Rectal smooth muscle tissue (tissue), 1 donor: ENCODE measurements at regions not wholly inside any gene's neighbourhood (a gene's known extent, or its start where the extent isn't known, plus 50 kb on each side); places are given as distances from the start of the nearest gene placed in this dataset.

ENCODE experiments used
- H3K27ac ChIP-seq: one replicate; pipeline ENCODE4 v1.7.0; 2013; ENCODE audit warnings: low read depth, low read length, inconsistent platforms
- H3K27me3 ChIP-seq: one replicate; pipeline ENCODE4 v1.7.0; 2013; ENCODE audit warnings: low read length; ENCODE audit not compliant: control insufficient read depth, insufficient read depth
- H3K36me3 ChIP-seq: one replicate; pipeline ENCODE4 v1.7.0; 2013; ENCODE audit warnings: low read length; ENCODE audit not compliant: control insufficient read depth, insufficient read depth
- H3K4me1 ChIP-seq: one replicate; pipeline ENCODE4 v1.7.0; 2013; ENCODE audit warnings: low read length; ENCODE audit not compliant: control insufficient read depth, insufficient read depth
- H3K4me3 ChIP-seq: one replicate; pipeline ENCODE4 v1.7.0; 2013; ENCODE audit warnings: low read length
- H3K9ac ChIP-seq: one replicate; pipeline ENCODE4 v1.7.0; 2013; ENCODE audit warnings: low read length

DNA sequence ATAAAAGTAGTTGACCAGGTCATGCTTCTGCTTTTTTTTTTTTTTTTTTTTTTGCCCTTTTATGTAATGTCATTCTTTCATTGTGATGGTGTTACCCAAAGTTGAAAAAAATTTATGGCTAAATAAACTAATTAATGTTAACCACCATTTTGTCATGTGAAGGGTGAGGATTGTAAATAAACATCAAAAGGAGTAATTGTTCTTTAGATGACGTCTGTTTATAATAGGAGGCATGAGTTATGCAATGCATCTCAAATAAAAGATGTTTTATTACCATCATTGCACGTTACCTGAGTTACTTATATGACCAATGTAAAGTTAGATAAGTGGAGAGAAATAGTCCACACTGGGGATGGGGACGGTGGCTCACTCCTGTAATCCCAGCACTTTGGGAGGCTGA lies 349.9 kb upstream of the PDE3A start:
- Histone ChIP-seq H3K27ac (no peak overlapping the region), H3K36me3 (no peaks in the 10 kb centered on the region), H3K4me3 (no peak overlapping the region), H3K4me1 (no peaks in the 10 kb centered on the region), H3K9ac (no peak overlapping the region), H3K27me3 (no peaks in the 10 kb centered on the region)

DNA sequence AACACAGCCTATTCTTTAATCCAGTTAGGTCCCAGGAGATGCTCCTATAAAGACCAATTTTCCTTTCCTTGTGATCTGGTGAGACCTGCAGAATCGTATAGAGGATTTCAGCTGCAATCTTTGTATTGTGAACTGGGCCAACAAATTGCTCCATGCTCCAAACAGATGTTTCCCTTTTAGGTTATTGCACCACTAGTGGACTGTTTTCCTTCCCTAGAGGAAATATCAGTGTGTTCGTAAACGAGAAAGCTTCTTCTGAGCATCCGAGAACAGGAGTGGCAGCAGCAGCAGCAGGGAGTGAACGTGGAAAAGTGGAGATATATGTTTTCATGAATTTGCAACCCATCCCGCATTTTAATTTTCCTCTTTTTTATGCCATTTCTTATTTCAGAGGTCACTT lies 344.1 kb upstream of the PDE3A start:
- no peak overlapping the region for H3K4me3 ChIP-seq
- no peak overlapping the region for H3K27ac ChIP-seq
- H3K4me1 ChIP-seq: no peaks in the 10 kb centered on the region
- H3K27me3 ChIP-seq: no peaks in the 10 kb centered on the region
- H3K36me3 ChIP-seq: no peaks in the 10 kb centered on the region
- no peak overlapping the region for H3K9ac ChIP-seq

DNA sequence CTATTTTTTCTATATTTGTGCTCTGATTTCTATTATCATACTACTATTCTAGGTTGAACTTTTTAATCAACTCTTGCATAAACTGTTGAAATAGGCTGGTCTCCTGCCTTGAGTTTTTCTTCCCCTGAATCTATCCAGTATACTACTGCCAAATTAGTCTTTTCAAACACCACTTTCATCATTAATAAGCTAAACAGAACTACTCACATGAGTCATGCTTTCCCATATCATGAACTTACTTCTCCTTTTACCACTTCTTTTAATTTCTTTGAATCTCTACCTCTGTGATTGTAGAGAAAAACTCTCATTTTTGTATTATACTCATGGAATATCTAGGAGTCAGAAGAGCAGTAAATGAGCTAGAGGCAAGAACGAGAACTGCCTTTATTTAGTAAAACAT lies 340.3 kb upstream of the PDE3A start:
- no peaks in the 10 kb centered on the region for H3K27me3 ChIP-seq
- H3K4me3 ChIP-seq: no peak overlapping the region
- H3K36me3 ChIP-seq: no peaks in the 10 kb centered on the region
- H3K27ac ChIP-seq: no peak overlapping the region
- H3K9ac ChIP-seq: no peak overlapping the region
- no peaks in the 10 kb centered on the region for H3K4me1 ChIP-seq

DNA sequence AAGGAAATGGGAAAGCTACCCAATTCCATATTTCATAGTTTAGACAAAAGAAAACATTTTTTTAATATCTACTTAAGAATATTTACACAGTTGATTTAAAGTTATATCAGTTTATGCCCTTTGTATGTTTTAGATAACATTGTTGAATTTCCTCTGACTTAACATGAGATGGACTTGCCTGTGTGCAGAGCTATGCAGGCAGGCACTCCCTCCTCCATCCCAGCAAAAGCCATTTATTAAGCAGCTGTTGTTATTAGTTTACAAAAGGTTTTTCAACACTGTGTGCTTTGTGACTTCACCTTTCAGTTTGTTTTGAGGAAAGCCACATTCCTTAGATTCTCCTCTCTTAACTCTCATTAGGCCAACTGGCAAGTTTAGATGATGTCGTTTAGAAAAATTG lies 337.5 kb upstream of the PDE3A start:
- H3K9ac ChIP-seq: no peak overlapping the region
- no peak overlapping the region for H3K27ac ChIP-seq
- H3K27me3 ChIP-seq: no peaks in the 10 kb centered on the region
- no peaks in the 10 kb centered on the region for H3K4me1 ChIP-seq
- no peak overlapping the region for H3K4me3 ChIP-seq
- no peaks in the 10 kb centered on the region for H3K36me3 ChIP-seq

DNA sequence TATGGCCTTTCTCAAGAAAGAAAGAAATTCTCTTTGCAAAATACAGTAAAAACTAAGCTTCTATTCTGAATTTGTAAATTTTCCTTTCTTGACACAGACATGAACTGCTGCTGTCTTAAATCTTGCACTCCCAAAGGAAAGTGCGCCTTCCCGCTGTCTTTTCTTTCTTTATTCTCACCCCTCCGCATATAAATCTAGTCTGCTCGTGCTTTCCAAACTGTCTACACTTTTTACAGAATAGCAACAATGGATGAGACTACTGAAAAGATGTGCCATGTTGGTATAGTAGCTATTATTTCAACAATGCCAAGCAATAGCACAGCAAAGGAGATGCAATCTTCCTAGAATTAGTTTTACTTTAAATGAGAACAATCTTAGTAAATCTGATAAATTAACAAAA lies 328.8 kb upstream of the PDE3A start:
- no peak overlapping the region for H3K9ac ChIP-seq
- H3K4me1 ChIP-seq: peaks cover 2% of the 10 kb centered on the region
- H3K27ac ChIP-seq: no peak overlapping the region
- H3K36me3 ChIP-seq: no peaks in the 10 kb centered on the region
- H3K4me3 ChIP-seq: no peak overlapping the region
- H3K27me3 ChIP-seq: no peaks in the 10 kb centered on the region

DNA sequence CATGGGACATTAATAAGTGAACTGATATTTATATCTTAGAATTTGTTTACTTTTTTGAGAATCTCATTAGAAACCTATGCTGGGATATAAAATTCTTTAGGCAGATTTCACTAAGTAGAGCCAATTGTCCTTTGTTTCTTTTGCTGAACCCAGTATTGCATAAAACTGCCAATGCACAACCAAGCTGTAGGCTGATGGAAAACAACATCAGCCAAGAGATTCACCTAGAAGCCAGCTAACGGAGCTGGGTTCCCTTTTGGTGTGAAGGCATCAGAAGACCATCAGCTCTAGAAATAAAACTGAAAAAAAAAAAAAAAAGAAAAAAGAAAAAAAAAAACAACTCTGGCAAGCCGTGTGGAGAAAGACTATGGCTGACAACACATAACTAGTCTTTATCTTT lies 328.2 kb upstream of the PDE3A start:
- H3K4me3 ChIP-seq: no peak overlapping the region
- no peak overlapping the region for H3K27ac ChIP-seq
- H3K4me1 ChIP-seq: peaks cover 2% of the 10 kb centered on the region

DNA sequence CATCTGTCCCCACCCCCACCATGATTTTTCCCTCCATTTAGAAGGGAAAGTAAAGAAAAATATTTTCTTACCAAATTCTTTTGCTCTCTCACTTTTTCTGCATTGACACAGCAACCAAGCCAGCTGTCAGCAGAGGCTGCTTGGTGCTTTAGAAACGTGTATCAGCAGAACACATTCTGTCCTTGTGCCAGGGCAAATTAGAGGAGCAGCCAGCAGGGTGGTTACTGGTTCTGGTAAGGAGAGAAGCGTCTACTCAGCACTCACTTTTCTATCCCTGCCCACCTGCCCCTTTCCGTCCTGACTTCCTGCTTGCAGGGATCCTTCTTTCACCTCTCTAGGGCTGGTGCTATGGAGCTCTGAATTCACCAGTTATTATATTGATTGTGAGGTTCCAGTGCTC lies 327.5 kb upstream of the PDE3A start:
- H3K27me3 ChIP-seq: no peaks in the 10 kb centered on the region
- H3K9ac ChIP-seq: no peak overlapping the region
- peak overlapping the region; percentile 39 for H3K27ac ChIP-seq
- no peak overlapping the region for H3K4me3 ChIP-seq
- peaks cover 2% of the 10 kb centered on the region for H3K4me1 ChIP-seq
- no peaks in the 10 kb centered on the region for H3K36me3 ChIP-seq

More for the DNA sequence above, 328.2 kb upstream of the PDE3A start:
- no peaks in the 10 kb centered on the region for H3K27me3 ChIP-seq
- no peaks in the 10 kb centered on the region for H3K36me3 ChIP-seq
- H3K9ac ChIP-seq: no peak overlapping the region

DNA sequence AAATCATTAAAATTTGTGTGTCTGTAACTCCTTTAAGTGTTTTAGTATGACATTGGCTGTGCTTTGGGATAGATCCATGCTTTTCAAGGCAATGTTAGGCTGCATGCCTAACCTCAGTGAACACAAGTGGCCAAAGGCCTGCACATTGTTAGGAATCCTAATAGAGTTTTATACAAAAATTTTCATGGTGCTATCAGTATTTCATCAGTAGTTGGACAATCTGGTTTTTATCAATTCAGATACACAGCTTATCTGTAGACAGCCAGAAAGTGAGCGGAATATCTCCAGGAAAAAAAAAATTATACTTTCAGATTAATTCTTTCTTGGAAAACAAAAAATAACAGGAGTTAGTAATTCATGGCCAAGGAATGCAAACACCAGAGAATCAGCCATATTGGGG lies 324.0 kb upstream of the PDE3A start:
- no peak overlapping the region for H3K9ac ChIP-seq

DNA sequence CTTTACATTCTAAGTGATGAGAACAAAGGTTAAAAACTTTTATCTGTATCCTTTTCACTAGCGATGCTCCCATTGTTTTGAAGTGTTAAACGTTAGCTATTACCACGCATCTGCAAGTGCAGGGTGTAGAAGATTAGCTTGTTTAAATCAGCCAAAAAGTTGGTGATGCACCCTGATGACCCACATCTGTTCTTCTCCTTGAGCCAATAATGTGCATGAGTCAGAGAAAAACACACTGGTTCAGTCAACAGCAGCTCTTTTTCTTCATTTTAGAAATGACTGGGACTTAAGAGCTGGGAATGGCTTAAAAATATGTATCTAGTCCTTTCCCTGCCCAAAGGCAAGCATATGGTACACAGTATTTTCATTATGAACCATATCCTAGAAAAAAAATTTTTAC lies 323.5 kb upstream of the PDE3A start:
- no peak overlapping the region for H3K4me3 ChIP-seq
- no peak overlapping the region for H3K27ac ChIP-seq
- H3K9ac ChIP-seq: no peak overlapping the region
- H3K36me3 ChIP-seq: no peaks in the 10 kb centered on the region
- no peaks in the 10 kb centered on the region for H3K4me1 ChIP-seq
- no peaks in the 10 kb centered on the region for H3K27me3 ChIP-seq

More for the DNA sequence above, 324.0 kb upstream of the PDE3A start:
- no peaks in the 10 kb centered on the region for H3K36me3 ChIP-seq
- no peaks in the 10 kb centered on the region for H3K4me1 ChIP-seq
- no peak overlapping the region for H3K27ac ChIP-seq
- H3K4me3 ChIP-seq: no peak overlapping the region
- H3K27me3 ChIP-seq: no peaks in the 10 kb centered on the region

DNA sequence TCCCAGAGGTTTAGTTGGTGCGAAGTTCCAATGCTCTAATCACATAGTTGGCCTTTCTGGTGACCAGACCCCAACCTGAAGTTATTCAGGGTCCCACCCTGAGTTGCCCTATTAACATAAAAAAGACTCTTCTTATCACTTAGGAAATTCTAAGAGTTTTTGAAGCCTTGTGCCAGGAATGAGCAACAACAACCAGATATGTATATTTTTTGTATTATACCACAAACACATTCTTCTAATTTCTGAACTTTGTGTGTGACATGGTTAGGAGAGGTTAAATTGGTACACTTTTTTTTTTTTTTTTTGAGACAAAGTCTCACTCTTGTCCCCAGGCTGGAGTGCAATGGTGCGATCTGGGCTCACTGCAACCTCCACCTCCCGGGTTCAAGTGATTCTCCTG lies 320.4 kb upstream of the PDE3A start:
- Histone ChIP-seq H3K4me1 (no peaks in the 10 kb centered on the region), H3K27ac (no peak overlapping the region), H3K4me3 (no peak overlapping the region), H3K9ac (no peak overlapping the region), H3K27me3 (no peaks in the 10 kb centered on the region), H3K36me3 (no peaks in the 10 kb centered on the region)

DNA sequence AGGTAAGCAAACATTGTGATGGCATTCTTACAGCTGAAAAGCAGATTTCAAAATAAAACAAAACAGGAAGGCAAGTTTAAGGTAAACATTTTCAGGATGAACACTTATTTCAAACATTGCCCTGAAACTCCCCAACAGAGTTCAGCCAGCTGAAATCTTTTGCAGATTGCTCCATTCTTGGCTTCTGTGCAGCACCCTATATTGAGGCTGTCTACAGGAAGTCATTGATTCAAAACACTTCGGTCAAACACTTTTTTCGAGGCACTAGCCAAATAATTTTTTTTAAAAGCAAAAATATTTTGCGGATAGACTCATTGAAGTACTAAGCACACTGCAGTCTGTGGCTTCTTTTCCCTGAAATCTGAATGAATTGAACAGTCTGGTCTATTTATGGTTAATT lies 318.1 kb upstream of the PDE3A start:
- Histone ChIP-seq H3K36me3 (no peaks in the 10 kb centered on the region), H3K27me3 (no peaks in the 10 kb centered on the region), H3K27ac (no peak overlapping the region), H3K4me3 (no peak overlapping the region), H3K4me1 (no peaks in the 10 kb centered on the region), H3K9ac (no peak overlapping the region)

DNA sequence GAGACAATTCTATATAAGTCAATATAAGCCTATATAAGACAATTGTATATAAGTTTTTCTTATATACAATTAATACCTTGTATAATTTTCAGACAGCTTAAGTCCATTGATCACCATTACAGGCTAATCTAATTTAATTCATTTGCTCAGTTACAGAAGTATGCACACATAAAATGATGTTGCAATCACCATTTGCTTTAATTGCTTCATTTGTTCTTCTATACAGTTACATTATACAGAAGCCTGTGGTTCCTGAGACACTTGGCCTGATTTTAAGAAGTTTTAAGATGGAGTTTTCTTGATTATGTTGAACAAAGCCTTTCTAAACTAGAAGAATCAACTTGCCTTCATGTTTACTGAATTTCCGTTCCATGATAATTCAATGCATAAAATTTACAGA lies 314.6 kb upstream of the PDE3A start:
- Histone ChIP-seq H3K4me3 (no peak overlapping the region), H3K4me1 (no peaks in the 10 kb centered on the region), H3K9ac (no peak overlapping the region), H3K36me3 (no peaks in the 10 kb centered on the region), H3K27me3 (no peaks in the 10 kb centered on the region), H3K27ac (no peak overlapping the region)

DNA sequence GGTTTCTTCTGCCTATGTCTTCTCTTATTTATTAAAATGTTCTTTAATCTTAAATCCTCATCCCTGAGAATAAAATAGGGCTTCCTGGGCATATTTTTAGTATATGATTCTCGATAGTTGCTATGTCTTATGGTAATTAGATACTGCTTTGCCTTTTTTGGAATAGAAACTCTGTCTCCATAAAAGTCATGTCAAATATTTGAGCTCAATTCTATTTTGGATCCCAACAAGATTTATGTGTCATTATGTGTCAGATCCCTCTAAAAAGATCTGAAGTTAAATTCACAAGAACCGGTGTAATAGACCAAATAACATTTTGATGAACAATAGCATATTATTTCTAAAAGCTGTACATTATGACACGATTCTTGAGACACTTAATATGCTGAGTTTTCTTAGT lies 312.5 kb upstream of the PDE3A start:
- Histone ChIP-seq H3K27ac (no peak overlapping the region), H3K36me3 (no peaks in the 10 kb centered on the region), H3K4me3 (no peak overlapping the region), H3K9ac (no peak overlapping the region), H3K4me1 (no peaks in the 10 kb centered on the region), H3K27me3 (no peaks in the 10 kb centered on the region)

DNA sequence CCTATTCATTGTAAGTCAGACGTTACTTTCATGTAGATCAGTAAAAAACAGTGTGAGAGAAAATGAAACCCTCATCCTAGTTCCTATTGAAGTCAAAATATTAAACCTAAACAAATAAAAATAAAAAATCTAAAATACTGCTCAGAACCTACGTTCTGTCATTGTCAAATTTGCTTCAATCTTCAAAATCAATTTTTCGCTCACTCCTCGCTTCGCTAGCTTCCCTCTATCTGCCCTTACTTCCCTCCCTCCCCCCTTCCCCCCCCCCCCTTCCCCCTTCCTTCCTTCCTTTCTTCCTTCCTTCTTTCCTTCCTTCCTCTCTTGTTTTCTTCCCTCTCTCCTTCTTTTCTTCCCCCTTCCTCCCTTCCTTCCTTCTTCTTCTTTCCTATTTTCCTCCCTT lies 310.9 kb upstream of the PDE3A start:
- Histone ChIP-seq H3K36me3 (no peaks in the 10 kb centered on the region), H3K27ac (no peak overlapping the region), H3K4me1 (no peaks in the 10 kb centered on the region), H3K4me3 (no peak overlapping the region), H3K27me3 (no peaks in the 10 kb centered on the region), H3K9ac (no peak overlapping the region)
